ENCODE measurements at regions not wholly inside any gene's neighbourhood (a gene's known extent, or its start where the extent isn't known, plus 50 kb on each side); places are given as distances from the start of the nearest gene placed in this dataset.

- no peak for TF ChIP-seq CTCF (IDR thresholded peaks at IDR 0.05)
- no peak for TF ChIP-seq POLR2A (IDR thresholded peaks at IDR 0.05)
- no peak for TF ChIP-seq POLR2AphosphoS5 (IDR thresholded peaks at IDR 0.05; ENCODE audit: insufficient read depth in 1 of 2, low read depth in 1 of 2)
Measured at GRCh38 chr2:78029392-78029995, 507.3 kb upstream of the LRRTM4 start.

Data from vagina (tissue), 2 donors.